HCT116 (cell line): ENCODE measurements at regions not wholly inside any gene's neighbourhood (a gene's known extent, or its start where the extent isn't known, plus 50 kb on each side); places are given as distances from the start of the nearest gene placed in this dataset.

Experiments
- ATAC-seq: fragments of 200-7000 bp; cut with Tn5 transposase; 2 replicates; pipeline ENCODE4 v1.9.1; 2020; ENCODE audit warnings: mild to moderate bottlenecking, moderate library complexity
- BruUV-seq: library from RNA; stranded (reverse); fragments of 400-500 nt; replicated peaks from 2 replicates; lab custom pipeline; 2021; lab: Mats Ljungman, UMichigan
- CTCF ChIA-PET: fragments of 300-600 bp; sonication (Branson Sonifier 250); formaldehyde crosslinking; loops from one replicate; lab custom pipeline; 2021; ENCODE audit warnings: antibody characterized with exemption; lab: Charles Lee
- POLR2A ChIA-PET: fragments of 300-600, 350-600 bp; sonication (Branson Sonifier 250); formaldehyde crosslinking; loops from one replicate; lab custom pipeline; 2021; ENCODE audit warnings: antibody characterized with exemption; lab: Charles Lee
- RAD21 ChIA-PET, 2 experiments: fragments of 300-600 bp; sonication (Branson Sonifier 250); formaldehyde crosslinking; loops; one replicate each; lab custom pipeline; 2023; ENCODE audit warnings: low total read pairs in 2 of 2; ENCODE audit not compliant: uncharacterized antibody in 2 of 2, unreplicated experiment in 2 of 2, low non-redundant PET in 1 of 2; lab: Charles Lee
- DNase-seq: peaks from one replicate; pipeline ENCODE4 v3.0.0-alpha.2; 2010; ENCODE audit warnings: low read depth, low spot score
- H2AFZ ChIP-seq: fragments of 200-600 bp; shearing (Covaris generic), sonication (generic); 2 replicates; pipeline ENCODE4 v1.6.1; 2017; ENCODE audit warnings: low read depth, mixed run types, mixed read lengths, antibody characterized with exemption, low read length; ENCODE audit not compliant: poor library complexity, severe bottlenecking
- H3K27ac ChIP-seq: 2 replicates; pipeline ENCODE4 v1.5.1; 2012; ENCODE audit warnings: low read depth, low read length
- H3K27me3 ChIP-seq: fragments of 200-600 bp; sonication (generic); 2 replicates; pipeline ENCODE4 v1.6.1; 2016; ENCODE audit warnings: mixed run types, low read length, mixed read lengths; ENCODE audit not compliant: insufficient read depth
- H3K36me3 ChIP-seq, 2 experiments: fragments of 200-500 bp in 1 of 2; fragments of 200-600 bp in 1 of 2; sonication (Bioruptor generic) in 1 of 2; sonication (generic) in 1 of 2; 2 replicates each; pipeline versions ENCODE4 v1.5.1 to v1.6.1; 2014 to 2016; ENCODE audit warnings: low read length in 2 of 2, inconsistent platforms in 1 of 2, mixed read lengths in 1 of 2, mixed run types in 1 of 2; ENCODE audit not compliant: insufficient read depth in 2 of 2, control insufficient read depth in 1 of 2
- H3K4me1 ChIP-seq, 2 experiments: fragments of 200-600 bp in 1 of 2; sonication (generic) in 1 of 2; 2 replicates each; pipeline versions ENCODE4 v1.5.1 to v1.6.1; 2012 to 2017; ENCODE audit warnings: low read length in 2 of 2, inconsistent platforms in 1 of 2, mild to moderate bottlenecking in 1 of 2, mixed read lengths in 1 of 2, mixed run types in 1 of 2, moderate library complexity in 1 of 2; ENCODE audit not compliant: insufficient read depth in 2 of 2, control insufficient read depth in 1 of 2
- H3K4me2 ChIP-seq: fragments of 200-600 bp; sonication (generic); 2 replicates; pipeline ENCODE4 v1.6.1; 2017; ENCODE audit warnings: mixed run types, low read length, mixed read lengths
- H3K4me3 ChIP-seq, 2 experiments: fragments of 200-600 bp in 1 of 2; sonication (generic) in 1 of 2; replicated peaks in 1 of 2; 2 replicates each; pipeline ENCODE4 v1.5.1; 2011 to 2016; ENCODE audit warnings: low read length in 2 of 2, control low read depth in 1 of 2, low read depth in 1 of 2, mild to moderate bottlenecking in 1 of 2, mixed read lengths in 1 of 2, mixed run types in 1 of 2
- H3K79me2 ChIP-seq: fragments of 200-600 bp; sonication (generic); 2 replicates; pipeline ENCODE4 v1.6.1; 2017; ENCODE audit warnings: mild to moderate bottlenecking, mixed run types, low read length, moderate library complexity, mixed read lengths; ENCODE audit not compliant: insufficient read depth
- H3K9ac ChIP-seq: fragments of 200-600 bp; sonication (generic); 2 replicates; pipeline ENCODE4 v1.6.1; 2016; ENCODE audit warnings: low read length, mixed read lengths
- H3K9me2 ChIP-seq: fragments of 200-600 bp; sonication (generic), shearing (Covaris generic); 2 replicates; pipeline ENCODE4 v1.6.1; 2017; ENCODE audit warnings: mixed run types, mild to moderate bottlenecking, moderate library complexity; ENCODE audit not compliant: insufficient read depth
- H3K9me3 ChIP-seq, 2 experiments: fragments of 200-500 bp in 1 of 2; fragments of 200-600 bp in 1 of 2; sonication (Bioruptor generic) in 1 of 2; sonication (generic) in 1 of 2; 2 replicates each; pipeline ENCODE4 v1.6.1; 2014 to 2017; ENCODE audit warnings: low read length in 2 of 2, mixed read lengths in 2 of 2, inconsistent platforms in 1 of 2, low read depth in 1 of 2, mild to moderate bottlenecking in 1 of 2, mixed run types in 1 of 2, moderate library complexity in 1 of 2; ENCODE audit not compliant: control insufficient read depth in 1 of 2, insufficient read depth in 1 of 2
- H4K20me1 ChIP-seq: fragments of 200-600 bp; sonication (generic), shearing (Covaris generic); 2 replicates; pipeline ENCODE4 v1.6.1; 2017; ENCODE audit warnings: mixed run types, mild to moderate bottlenecking, moderate library complexity; ENCODE audit not compliant: insufficient read depth
- CBX3 ChIP-seq: IDR thresholded peaks from 2 replicates; pipeline ENCODE4 v1.6.1; 2012; ENCODE audit warnings: low read depth
- CEBPB ChIP-seq: IDR thresholded peaks from 2 replicates; pipeline ENCODE4 v1.6.1; 2012; ENCODE audit warnings: low read depth
- CTCF ChIP-seq, 3 experiments: fragments of 200-600 bp in 1 of 3; sonication (generic) in 1 of 3; IDR thresholded peaks in 2 of 3; conservative IDR thresholded peaks in 1 of 3; 2 replicates each; pipeline ENCODE4 v1.5.1; 2012 to 2017; ENCODE audit warnings: low read depth in 2 of 3, low read length in 2 of 3, antibody characterized with exemption in 1 of 3, borderline replicate concordance in 1 of 3, control low read depth in 1 of 3, mild to moderate bottlenecking in 1 of 3, mixed read lengths in 1 of 3, mixed run types in 1 of 3, moderate library complexity in 1 of 3; ENCODE audit not compliant: insufficient read depth in 1 of 3
- EGR1 ChIP-seq: IDR thresholded peaks from 2 replicates; pipeline ENCODE4 v1.6.1; 2012; ENCODE audit warnings: low read depth
- ELF1 ChIP-seq: IDR thresholded peaks from 2 replicates; pipeline ENCODE4 v1.6.1; 2012; ENCODE audit warnings: low read depth, borderline replicate concordance
- EZH2 ChIP-seq: fragments of 200-600 bp; sonication (generic); IDR thresholded peaks from 2 replicates; pipeline ENCODE4 v1.6.1; 2017; ENCODE audit warnings: antibody characterized with exemption, mixed run types
- EZH2phosphoT487 ChIP-seq: fragments of 200-600 bp; IDR thresholded peaks from 2 replicates; pipeline ENCODE4 v1.6.1; 2018; ENCODE audit warnings: antibody characterized with exemption, borderline replicate concordance
- FOSL1 ChIP-seq: IDR thresholded peaks from 2 replicates; pipeline ENCODE4 v1.6.1; 2012; ENCODE audit warnings: low read depth
- MAX ChIP-seq: IDR thresholded peaks from 2 replicates; pipeline ENCODE4 v1.6.1; 2012
- POLR2A ChIP-seq: IDR thresholded peaks from 2 replicates; pipeline ENCODE4 v1.7.0; 2011; ENCODE audit warnings: borderline replicate concordance; ENCODE audit not compliant: insufficient read depth, insufficient read length; ENCODE audit errors: extremely low read depth
- POLR2AphosphoS5 ChIP-seq: IDR thresholded peaks from 2 replicates; pipeline ENCODE4 v1.6.1; 2011; ENCODE audit warnings: mild to moderate bottlenecking, low read depth, low read length, moderate library complexity
- RAD21 ChIP-seq: IDR thresholded peaks from 2 replicates; pipeline ENCODE4 v1.6.1; 2012; ENCODE audit warnings: low read depth, mild to moderate bottlenecking
- REST ChIP-seq: IDR thresholded peaks from 2 replicates; pipeline ENCODE4 v1.6.1; 2012; ENCODE audit warnings: low read depth
- SIN3A ChIP-seq: IDR thresholded peaks from 2 replicates; pipeline ENCODE4 v1.6.1; 2012; ENCODE audit warnings: low read depth
- SP1 ChIP-seq: IDR thresholded peaks from 2 replicates; pipeline ENCODE4 v1.6.1; 2012; ENCODE audit warnings: low read depth
- SRF ChIP-seq: IDR thresholded peaks from 2 replicates; pipeline ENCODE4 v1.6.1; 2012; ENCODE audit warnings: low read depth
- ZBTB33 ChIP-seq: IDR thresholded peaks from 2 replicates; pipeline ENCODE4 v1.6.1; 2011; ENCODE audit warnings: mild to moderate bottlenecking, low read length, moderate library complexity; ENCODE audit not compliant: insufficient replicate concordance; ENCODE audit errors: extremely low read depth
- intact Hi-C: fragments of 100-400 bp; cut with micrococcal nuclease; formaldehyde crosslinking; loops from 2 replicates; pipeline ENCODE4 v1.10.0; 2022

- no peak for TF ChIP-seq REST
- no peak for TF ChIP-seq SP1
- no peak for TF ChIP-seq EZH2
- no peak for TF ChIP-seq EGR1
- no peak for TF ChIP-seq EZH2phosphoT487
- TF ChIP-seq MAX, result no peak
- no peak for TF ChIP-seq SRF
- TF ChIP-seq CBX3, result no peak
Observed at GRCh38 chr5:91956738-91957137, 573.6 kb upstream of the ARRDC3 start (continued).

- no peak for DNase-seq
- Histone ChIP-seq H2AFZ (no peak overlapping the region), H3K36me3 (no peaks in the 10 kb centered on the region), H3K9me3 (no peaks in the 10 kb centered on the region), H3K79me2 (no peaks in the 10 kb centered on the region), H3K9ac (no peak overlapping the region), H3K27me3 (no peaks in the 10 kb centered on the region), H3K4me1 (no peaks in the 10 kb centered on the region), H3K9me2 (no peaks in the 10 kb centered on the region), H3K27ac (no peak overlapping the region), H3K4me2 (no peak overlapping the region), H3K4me3 (no peak overlapping the region), H4K20me1 (no peaks in the 10 kb centered on the region)
- no peak for ATAC-seq
- BruUV-seq, result no TSS peak
- ChIA-PET CTCF (no interaction called here), POLR2A (no interaction called here), RAD21 (no interaction called here)
- intact Hi-C loops, result no loop called here
- TF ChIP-seq SIN3A, result no peak
- TF ChIP-seq ZBTB33, result no peak
- no peak for TF ChIP-seq ELF1
- no peak for TF ChIP-seq POLR2A
- TF ChIP-seq RAD21, result no peak
- TF ChIP-seq FOSL1, result no peak
- no peak for TF ChIP-seq EGR1
- TF ChIP-seq CEBPB, result no peak
- TF ChIP-seq MAX, result no peak
- TF ChIP-seq CTCF (IDR thresholded peaks at IDR 0.05 in 2 of 3, conservative IDR thresholded peaks at IDR 0.05 in 1 of 3; ENCODE audit: borderline replicate concordance in 1 of 3, insufficient read depth in 1 of 3, low read depth in 2 of 3, low read length in 2 of 3), result no peak
- no peak for TF ChIP-seq POLR2AphosphoS5
Observed at GRCh38 chr5:91955610-91956009, 572.5 kb upstream of the ARRDC3 start.
